Breast epithelium (tissue), 3 donors: ENCODE measurements at regions not wholly inside any gene's neighbourhood (a gene's known extent, or its start where the extent isn't known, plus 50 kb on each side); places are given as distances from the start of the nearest gene placed in this dataset.

Experiments used
- POLR2A ChIP-seq: fragments of 450-650 bp; IDR thresholded peaks from one replicate; pipeline ENCODE4 v1.6.1; 2016; ENCODE audit warnings: antibody characterized with exemption, mild to moderate bottlenecking, moderate library complexity
- POLR2AphosphoS5 ChIP-seq, 3 donors: sonication (generic); formaldehyde crosslinking; IDR thresholded peaks; one replicate each; pipeline ENCODE4 v1.6.1; 2017; ENCODE audit warnings: antibody characterized with exemption in 3 of 3
- TF ChIP-seq, protein P1 (sequence below), 3 donors: fragments of 450-650 bp; IDR thresholded peaks; one replicate each; pipeline ENCODE4 v1.5.1; 2016 to 2017; ENCODE audit warnings: antibody characterized with exemption in 3 of 3, mild to moderate bottlenecking in 3 of 3, moderate library complexity in 3 of 3

DNA sequence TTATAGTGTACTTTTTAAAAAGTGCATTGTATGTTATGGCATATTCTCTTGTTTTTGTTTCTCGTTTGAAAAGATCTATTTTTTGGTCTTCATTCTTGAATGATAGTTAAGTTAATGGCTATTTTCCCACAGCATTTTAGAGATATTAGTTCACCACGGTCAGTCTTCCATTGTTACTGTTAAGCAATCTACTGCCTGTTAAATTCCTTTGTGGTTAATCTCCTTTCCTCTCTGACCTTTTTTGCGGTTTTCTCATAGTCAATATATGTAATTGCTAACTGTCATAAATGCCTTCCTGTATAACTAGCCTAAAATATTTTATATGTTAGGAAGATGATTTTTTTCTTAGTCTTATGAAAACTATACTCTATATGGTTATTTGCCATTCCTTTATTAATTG, 250.8 kb upstream of the FBXL7 start:
- TF ChIP-seq POLR2A (no peak), POLR2AphosphoS5 (IDR thresholded peaks at IDR 0.05) (no peak)
- TF ChIP-seq, protein P1, sequence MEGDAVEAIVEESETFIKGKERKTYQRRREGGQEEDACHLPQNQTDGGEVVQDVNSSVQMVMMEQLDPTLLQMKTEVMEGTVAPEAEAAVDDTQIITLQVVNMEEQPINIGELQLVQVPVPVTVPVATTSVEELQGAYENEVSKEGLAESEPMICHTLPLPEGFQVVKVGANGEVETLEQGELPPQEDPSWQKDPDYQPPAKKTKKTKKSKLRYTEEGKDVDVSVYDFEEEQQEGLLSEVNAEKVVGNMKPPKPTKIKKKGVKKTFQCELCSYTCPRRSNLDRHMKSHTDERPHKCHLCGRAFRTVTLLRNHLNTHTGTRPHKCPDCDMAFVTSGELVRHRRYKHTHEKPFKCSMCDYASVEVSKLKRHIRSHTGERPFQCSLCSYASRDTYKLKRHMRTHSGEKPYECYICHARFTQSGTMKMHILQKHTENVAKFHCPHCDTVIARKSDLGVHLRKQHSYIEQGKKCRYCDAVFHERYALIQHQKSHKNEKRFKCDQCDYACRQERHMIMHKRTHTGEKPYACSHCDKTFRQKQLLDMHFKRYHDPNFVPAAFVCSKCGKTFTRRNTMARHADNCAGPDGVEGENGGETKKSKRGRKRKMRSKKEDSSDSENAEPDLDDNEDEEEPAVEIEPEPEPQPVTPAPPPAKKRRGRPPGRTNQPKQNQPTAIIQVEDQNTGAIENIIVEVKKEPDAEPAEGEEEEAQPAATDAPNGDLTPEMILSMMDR (IDR thresholded peaks at IDR 0.05): no peak
